Activated CD4-positive, alpha-beta T cell treated with anti-CD3 and anti-CD28 coated beads, Interleukin-2, Interleukin-4, amounts not matched to agents 100 ng/mL and 50 ng/mL, durations not matched to agents 16 hours and 8 hours (primary cell): ENCODE measurements at regions not wholly inside any gene's neighbourhood (a gene's known extent, or its start where the extent isn't known, plus 50 kb on each side); places are given as distances from the start of the nearest gene placed in this dataset.
A peak's percentile ranks its signal among the peaks of the same experiment; 100 is the strongest.

Experiments
- DNase-seq: peaks from one replicate; pipeline ENCODE4 v3.0.0-alpha.2; 2020; ENCODE audit warnings: low spot score

DNA sequence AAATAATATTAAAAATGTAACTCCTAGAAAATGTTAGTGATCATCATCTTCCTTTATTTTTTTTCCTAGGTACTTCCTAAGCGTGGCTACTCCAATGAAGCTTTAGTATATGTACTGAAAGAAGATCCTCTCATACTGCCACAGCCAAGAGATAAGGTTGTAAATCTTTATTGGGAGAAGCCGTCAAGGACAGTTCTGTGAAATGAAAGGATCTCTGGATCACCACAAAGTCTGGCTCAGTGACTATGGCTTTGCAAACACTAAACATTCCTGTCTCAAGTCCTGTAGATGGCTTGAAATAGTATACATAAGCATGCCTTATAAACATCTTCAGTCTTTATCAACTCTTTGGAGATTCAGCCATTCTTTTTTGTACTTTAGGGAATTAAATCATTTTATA is 61.2 kb upstream of the DPH5 start:
- no peak for DNase-seq

GRCh38 chr1:101081496-101082488 is 56.2 kb upstream of the DPH5 start:
- peak; percentile 79 for DNase-seq

DNA sequence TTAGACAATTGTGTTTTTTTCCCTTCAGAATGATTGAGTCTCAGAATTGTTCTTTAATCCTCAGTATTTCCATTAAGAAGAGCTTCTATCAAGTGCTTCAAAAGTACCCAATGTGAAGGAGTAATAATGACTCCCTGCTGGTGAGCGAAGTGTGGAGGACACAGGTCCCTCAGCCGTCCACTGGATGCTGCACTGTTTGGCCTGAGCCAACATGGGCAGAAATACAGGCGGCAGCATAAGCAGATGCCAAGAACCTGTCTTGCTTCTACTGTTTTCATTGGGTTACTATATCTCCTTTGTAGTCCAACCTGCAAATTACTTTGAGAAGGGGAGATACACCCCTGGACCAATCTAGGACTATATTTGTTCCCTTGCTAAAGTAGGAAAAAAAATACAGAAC is 55.3 kb upstream of the DPH5 start:
- DNase-seq: no peak

DNA sequence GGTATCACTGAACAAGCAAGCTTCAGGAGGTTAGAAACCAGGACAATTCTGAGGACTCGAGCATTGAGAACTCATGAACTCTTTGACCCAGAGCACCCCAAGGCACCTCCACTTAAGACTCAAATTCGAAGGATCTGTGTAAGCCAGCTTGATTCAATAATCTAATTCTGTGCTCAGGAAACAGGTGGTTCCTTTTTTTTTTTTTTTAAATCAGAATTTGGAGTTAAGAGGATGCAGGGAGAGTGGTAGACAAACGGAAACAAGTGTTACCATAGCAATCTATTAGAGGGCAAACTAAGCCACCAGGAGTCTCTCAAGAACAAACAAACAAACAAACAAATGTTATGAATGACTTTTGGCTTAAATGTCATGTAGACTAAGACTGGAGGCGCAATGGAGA is 53.8 kb upstream of the DPH5 start:
- no peak for DNase-seq

- no peak for DNase-seq
Observed at GRCh38 chr1:101077849-101078248, 52.3 kb upstream of the DPH5 start.

DNA sequence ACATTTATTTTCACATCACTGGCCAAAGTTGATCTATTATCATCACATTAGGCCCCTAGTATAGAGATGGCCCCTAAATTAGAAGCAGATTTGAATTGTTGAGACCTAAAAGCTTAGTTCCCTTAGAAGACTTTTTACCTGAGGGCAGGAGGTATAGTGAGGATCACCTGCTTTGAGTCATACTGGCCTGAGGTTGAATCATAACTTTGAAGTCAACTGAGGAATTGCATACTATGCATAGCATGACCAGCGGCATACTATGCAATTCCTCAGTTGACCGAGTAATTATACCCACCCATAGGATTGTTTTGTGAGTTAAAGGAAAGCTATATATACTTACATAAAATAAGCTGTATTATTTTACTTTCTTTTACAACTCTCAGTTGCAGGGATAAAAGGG is 50.3 kb upstream of the DPH5 start:
- DNase-seq: no peak
